ENCODE measurements at regions not wholly inside any gene's neighbourhood (a gene's known extent, or its start where the extent isn't known, plus 50 kb on each side); places are given as distances from the start of the nearest gene placed in this dataset.

- Histone ChIP-seq H3K4me2 (ENCODE audit: low read length) (no peak overlapping the region), H3K79me2 (ENCODE audit: control insufficient read depth, low read length) (no peaks in the 10 kb centered on the region), H3K9me2 (replicated peaks; ENCODE audit: control insufficient read depth, low read length) (no peaks in the 10 kb centered on the region), H3K4me1 (ENCODE audit: control insufficient read depth, low read length) (no peaks in the 10 kb centered on the region), H4K20me1 (ENCODE audit: control insufficient read depth, insufficient read depth, low read depth, low read length) (no peaks in the 10 kb centered on the region), H3K9me3 (ENCODE audit: control insufficient read depth, insufficient read depth, low read length) (no peaks in the 10 kb centered on the region), H3F3A (ENCODE audit: control insufficient read depth, insufficient read depth) (no peaks in the 10 kb centered on the region), H3K27ac (ENCODE audit: low read depth, low read length) (no peak overlapping the region), H3K4me3 (ENCODE audit: low read length) (no peak overlapping the region), H3K36me3 (ENCODE audit: control insufficient read depth, low read length) (no peaks in the 10 kb centered on the region), H3K27me3 (ENCODE audit: control insufficient read depth, low read length) (no peaks in the 10 kb centered on the region)
- TF ChIP-seq EZH2phosphoT487 (IDR thresholded peaks at IDR 0.05; ENCODE audit: borderline replicate concordance, low read length) (no peak), CTCF (IDR thresholded peaks at IDR 0.05; ENCODE audit: low read depth, low read length, poor library complexity, severe bottlenecking) (no peak)
Observed at GRCh38 chr10:55464083-55464482, 663.1 kb upstream of the PCDH15 start.

GRCh38 chr10:55460008-55460407, 659.0 kb upstream of the PCDH15 start:
- no peaks in the 10 kb centered on the region for H3K9me2 ChIP-seq (replicated peaks; ENCODE audit: control insufficient read depth, low read length)
- no peak overlapping the region for H3K4me3 ChIP-seq (ENCODE audit: low read length)

GRCh38 chr10:55449981-55450380, 649.0 kb upstream of the PCDH15 start:
- Histone ChIP-seq H3K79me2 (ENCODE audit: control insufficient read depth, low read length) (no peaks in the 10 kb centered on the region), H3F3A (ENCODE audit: control insufficient read depth, insufficient read depth) (no peaks in the 10 kb centered on the region), H3K36me3 (ENCODE audit: control insufficient read depth, low read length) (no peaks in the 10 kb centered on the region), H4K20me1 (ENCODE audit: control insufficient read depth, insufficient read depth, low read depth, low read length) (no peaks in the 10 kb centered on the region), H3K27me3 (ENCODE audit: control insufficient read depth, low read length) (no peaks in the 10 kb centered on the region), H3K27ac (ENCODE audit: low read depth, low read length) (no peak overlapping the region), H3K4me3 (ENCODE audit: low read length) (no peak overlapping the region), H3K9me2 (replicated peaks; ENCODE audit: control insufficient read depth, low read length) (no peaks in the 10 kb centered on the region), H3K4me2 (ENCODE audit: low read length) (no peak overlapping the region), H3K4me1 (ENCODE audit: control insufficient read depth, low read length) (no peaks in the 10 kb centered on the region), H3K9me3 (ENCODE audit: control insufficient read depth, insufficient read depth, low read length) (no peaks in the 10 kb centered on the region)
- TF ChIP-seq CTCF (IDR thresholded peaks at IDR 0.05; ENCODE audit: low read depth, low read length, poor library complexity, severe bottlenecking), result no peak
- TF ChIP-seq EZH2phosphoT487 (IDR thresholded peaks at IDR 0.05; ENCODE audit: borderline replicate concordance, low read length), result no peak

More at GRCh38 chr10:55460008-55460407, 659.0 kb upstream of the PCDH15 start:
- Histone ChIP-seq H3K9me3 (ENCODE audit: control insufficient read depth, insufficient read depth, low read length) (no peaks in the 10 kb centered on the region), H3K27me3 (ENCODE audit: control insufficient read depth, low read length) (no peaks in the 10 kb centered on the region), H3K27ac (ENCODE audit: low read depth, low read length) (no peak overlapping the region), H3F3A (ENCODE audit: control insufficient read depth, insufficient read depth) (no peaks in the 10 kb centered on the region), H3K36me3 (ENCODE audit: control insufficient read depth, low read length) (no peaks in the 10 kb centered on the region), H3K4me2 (ENCODE audit: low read length) (no peak overlapping the region), H3K79me2 (ENCODE audit: control insufficient read depth, low read length) (no peaks in the 10 kb centered on the region), H3K4me1 (ENCODE audit: control insufficient read depth, low read length) (no peaks in the 10 kb centered on the region), H4K20me1 (ENCODE audit: control insufficient read depth, insufficient read depth, low read depth, low read length) (no peaks in the 10 kb centered on the region)
- no peak for TF ChIP-seq EZH2phosphoT487 (IDR thresholded peaks at IDR 0.05; ENCODE audit: borderline replicate concordance, low read length)
- no peak for TF ChIP-seq CTCF (IDR thresholded peaks at IDR 0.05; ENCODE audit: low read depth, low read length, poor library complexity, severe bottlenecking)

All from DOHH2 (cell line).